Fibroblast of lung (primary cell): ENCODE measurements at regions not wholly inside any gene's neighbourhood (a gene's known extent, or its start where the extent isn't known, plus 50 kb on each side); places are given as distances from the start of the nearest gene placed in this dataset.

Source experiments
- DNase-seq, 2 donors: peaks; one replicate each; pipeline versions ENCODE4 v3.0.0 to v3.0.0-alpha.2; 2010; ENCODE audit warnings: low read depth in 2 of 2
- H2AFZ ChIP-seq: 2 replicates; pipeline ENCODE4 v1.5.1; 2012; ENCODE audit warnings: low read length, control low read depth, inconsistent platforms
- H3K27ac ChIP-seq: 2 replicates; pipeline ENCODE4 v1.5.1; 2011; ENCODE audit warnings: low read length, control low read depth; ENCODE audit not compliant: insufficient read depth
- H3K27me3 ChIP-seq: 2 replicates; pipeline ENCODE4 v1.5.1; 2011; ENCODE audit warnings: mild to moderate bottlenecking, low read length; ENCODE audit not compliant: control insufficient read depth, insufficient read depth
- H3K36me3 ChIP-seq: 2 replicates; pipeline ENCODE4 v1.5.1; 2011; ENCODE audit warnings: low read length; ENCODE audit not compliant: control insufficient read depth, insufficient read depth
- H3K4me1 ChIP-seq: 2 replicates; pipeline ENCODE4 v1.5.1; 2011; ENCODE audit warnings: low read length; ENCODE audit not compliant: control insufficient read depth, insufficient read depth; ENCODE audit errors: extremely low read depth
- H3K4me2 ChIP-seq: 2 replicates; pipeline ENCODE4 v1.5.1; 2011; ENCODE audit warnings: low read length, control low read depth; ENCODE audit not compliant: insufficient read depth; ENCODE audit errors: extremely low read depth
- H3K4me3 ChIP-seq, 4 experiments: fragments of 200-600 bp in 1 of 4; sonication (generic) in 1 of 4; replicated peaks in 1 of 4; 2 replicates each; pipeline ENCODE4 v1.5.1; 2011 to 2016; ENCODE audit warnings: low read length in 4 of 4, low read depth in 3 of 4, mild to moderate bottlenecking in 3 of 4, control low read depth in 2 of 4, inconsistent platforms in 1 of 4, mixed read lengths in 1 of 4; ENCODE audit not compliant: insufficient read depth in 1 of 4; ENCODE audit errors: control extremely low read depth in 1 of 4
- H3K79me2 ChIP-seq: 2 replicates; pipeline ENCODE4 v1.5.1; 2012; ENCODE audit warnings: mild to moderate bottlenecking, low read length, inconsistent platforms; ENCODE audit not compliant: control insufficient read depth, insufficient read depth
- H3K9ac ChIP-seq: 2 replicates; pipeline ENCODE4 v1.5.1; 2011; ENCODE audit warnings: mild to moderate bottlenecking, low read length, control low read depth; ENCODE audit not compliant: insufficient read depth
- H3K9me3 ChIP-seq: 2 replicates; pipeline ENCODE4 v1.5.1; 2012; ENCODE audit warnings: low read depth, low read length; ENCODE audit not compliant: control insufficient read depth, insufficient read depth
- H4K20me1 ChIP-seq: 2 replicates; pipeline ENCODE4 v1.5.1; 2011; ENCODE audit warnings: low read length; ENCODE audit not compliant: control insufficient read depth, insufficient read depth; ENCODE audit errors: extremely low read depth
- EZH2 ChIP-seq: IDR thresholded peaks from 2 replicates; pipeline ENCODE4 v1.5.1; 2012; ENCODE audit warnings: low read length, control low read depth, mild to moderate bottlenecking; ENCODE audit errors: missing control alignments
- TF ChIP-seq, protein P1 (sequence below), 2 donors: IDR thresholded peaks in 1 of 2; conservative IDR thresholded peaks in 1 of 2; 1 replicate in 1 of 2; 2 replicates in 1 of 2; pipeline ENCODE4 v1.5.1; 2011 to 2012; ENCODE audit warnings: low read length in 2 of 2, control low read depth in 1 of 2, inconsistent platforms in 1 of 2, low read depth in 1 of 2, mild to moderate bottlenecking in 1 of 2

- TF ChIP-seq, protein P1, sequence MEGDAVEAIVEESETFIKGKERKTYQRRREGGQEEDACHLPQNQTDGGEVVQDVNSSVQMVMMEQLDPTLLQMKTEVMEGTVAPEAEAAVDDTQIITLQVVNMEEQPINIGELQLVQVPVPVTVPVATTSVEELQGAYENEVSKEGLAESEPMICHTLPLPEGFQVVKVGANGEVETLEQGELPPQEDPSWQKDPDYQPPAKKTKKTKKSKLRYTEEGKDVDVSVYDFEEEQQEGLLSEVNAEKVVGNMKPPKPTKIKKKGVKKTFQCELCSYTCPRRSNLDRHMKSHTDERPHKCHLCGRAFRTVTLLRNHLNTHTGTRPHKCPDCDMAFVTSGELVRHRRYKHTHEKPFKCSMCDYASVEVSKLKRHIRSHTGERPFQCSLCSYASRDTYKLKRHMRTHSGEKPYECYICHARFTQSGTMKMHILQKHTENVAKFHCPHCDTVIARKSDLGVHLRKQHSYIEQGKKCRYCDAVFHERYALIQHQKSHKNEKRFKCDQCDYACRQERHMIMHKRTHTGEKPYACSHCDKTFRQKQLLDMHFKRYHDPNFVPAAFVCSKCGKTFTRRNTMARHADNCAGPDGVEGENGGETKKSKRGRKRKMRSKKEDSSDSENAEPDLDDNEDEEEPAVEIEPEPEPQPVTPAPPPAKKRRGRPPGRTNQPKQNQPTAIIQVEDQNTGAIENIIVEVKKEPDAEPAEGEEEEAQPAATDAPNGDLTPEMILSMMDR (conservative IDR thresholded peaks at IDR 0.05 in 1 of 2, IDR thresholded peaks at IDR 0.05 in 1 of 2; ENCODE audit: low read depth in 1 of 2, low read length in 2 of 2): no peak
- TF ChIP-seq EZH2: no peak
- H3K27me3 ChIP-seq: no peaks in the 10 kb centered on the region
These were observed 86.4 kb downstream of the GPR37 start for GRCh38 chr7:124679146-124679545.

DNA sequence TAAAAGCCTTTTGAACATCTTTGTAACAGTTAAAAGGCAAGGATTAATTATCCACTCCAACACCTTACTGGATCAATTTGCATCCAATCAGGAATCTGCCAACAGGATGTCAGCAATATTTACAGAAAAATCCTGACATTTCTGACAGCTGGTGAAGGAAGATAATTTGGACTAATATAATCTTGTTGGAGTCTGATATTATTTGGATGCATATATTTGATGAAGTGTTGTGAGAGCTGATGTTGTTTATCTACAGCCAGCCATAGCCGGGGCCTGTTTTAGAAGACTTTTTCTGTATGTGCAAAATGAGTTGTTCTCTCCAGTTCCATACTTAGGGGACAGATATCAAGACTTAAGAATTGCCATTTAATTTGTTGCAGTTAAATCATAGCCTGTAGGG lies 91.1 kb downstream of the GPR37 start:
- no peak for TF ChIP-seq EZH2
- TF ChIP-seq, protein P1 (conservative IDR thresholded peaks at IDR 0.05 in 1 of 2, IDR thresholded peaks at IDR 0.05 in 1 of 2; ENCODE audit: low read depth in 1 of 2, low read length in 2 of 2): no peak
- no peaks in the 10 kb centered on the region for H3K9me3 ChIP-seq
- no peak overlapping the region for H2AFZ ChIP-seq
- no peak overlapping the region for H3K4me2 ChIP-seq
- H3K27ac ChIP-seq: no peak overlapping the region
- H3K79me2 ChIP-seq: no peaks in the 10 kb centered on the region
- no peak overlapping the region for H3K9ac ChIP-seq
- no peak overlapping the region for H3K4me3 ChIP-seq
- H4K20me1 ChIP-seq: no peaks in the 10 kb centered on the region
- DNase-seq: no peak
- no peaks in the 10 kb centered on the region for H3K27me3 ChIP-seq
- no peaks in the 10 kb centered on the region for H3K4me1 ChIP-seq
- H3K36me3 ChIP-seq: no peaks in the 10 kb centered on the region

More at GRCh38 chr7:124679146-124679545, 86.4 kb downstream of the GPR37 start:
- Histone ChIP-seq H3K4me3 (no peak overlapping the region), H3K4me1 (no peaks in the 10 kb centered on the region), H3K9me3 (no peaks in the 10 kb centered on the region), H2AFZ (no peak overlapping the region), H3K9ac (no peak overlapping the region), H3K36me3 (no peaks in the 10 kb centered on the region), H4K20me1 (no peaks in the 10 kb centered on the region), H3K4me2 (no peak overlapping the region), H3K27ac (no peak overlapping the region), H3K79me2 (no peaks in the 10 kb centered on the region)
- no peak for DNase-seq

GRCh38 chr7:124672011-124672410 lies 93.6 kb downstream of the GPR37 start:
- no peak for DNase-seq
- Histone ChIP-seq H3K9ac (no peak overlapping the region), H3K4me2 (no peak overlapping the region), H4K20me1 (no peaks in the 10 kb centered on the region), H3K36me3 (no peaks in the 10 kb centered on the region), H3K4me1 (no peaks in the 10 kb centered on the region), H3K79me2 (no peaks in the 10 kb centered on the region), H3K27me3 (no peaks in the 10 kb centered on the region), H3K4me3 (no peak overlapping the region), H2AFZ (no peak overlapping the region), H3K27ac (no peak overlapping the region), H3K9me3 (no peaks in the 10 kb centered on the region)
- TF ChIP-seq EZH2: no peak
- TF ChIP-seq, protein P1 (conservative IDR thresholded peaks at IDR 0.05 in 1 of 2, IDR thresholded peaks at IDR 0.05 in 1 of 2; ENCODE audit: low read depth in 1 of 2, low read length in 2 of 2): no peak
